GM21717 (cell line): ENCODE measurements at regions not wholly inside any gene's neighbourhood (a gene's known extent, or its start where the extent isn't known, plus 50 kb on each side); places are given as distances from the start of the nearest gene placed in this dataset.

ENCODE experiments used
- ATAC-seq: cut with Tn5 transposase; IDR thresholded peaks from one replicate; pipeline ENCODE4 v1.9.1; 2021; ENCODE audit warnings: mild to moderate bottlenecking, moderate library complexity; ENCODE audit not compliant: unreplicated experiment

- no peak for ATAC-seq
Observed at GRCh38 chr20:52518735-52519134, 327.2 kb upstream of the ZFP64 start.

- no peak for ATAC-seq
Observed at GRCh38 chr20:52515877-52516276, 324.3 kb upstream of the ZFP64 start.

GRCh38 chr20:52500157-52500556 is 308.6 kb upstream of the ZFP64 start:
- no peak for ATAC-seq

DNA sequence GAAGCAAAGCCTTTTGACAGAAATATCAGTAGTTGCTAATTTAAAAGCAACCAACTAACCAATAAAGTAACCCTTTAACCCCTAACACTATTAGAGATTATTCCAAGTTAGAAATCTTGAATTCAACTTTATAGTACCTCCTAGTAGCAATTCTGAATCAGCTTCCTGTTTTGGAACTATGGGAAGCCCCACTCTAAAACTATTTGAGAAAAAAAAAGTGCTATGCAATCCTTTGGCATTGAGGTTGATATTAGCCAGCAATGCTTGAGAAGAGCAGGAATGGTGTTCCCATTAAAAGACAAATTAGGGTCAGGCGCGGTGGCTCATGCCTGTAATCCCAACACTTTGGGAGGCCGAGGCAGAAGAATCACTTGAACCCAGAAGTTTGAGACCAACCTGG is 306.2 kb upstream of the ZFP64 start:
- no peak for ATAC-seq

DNA sequence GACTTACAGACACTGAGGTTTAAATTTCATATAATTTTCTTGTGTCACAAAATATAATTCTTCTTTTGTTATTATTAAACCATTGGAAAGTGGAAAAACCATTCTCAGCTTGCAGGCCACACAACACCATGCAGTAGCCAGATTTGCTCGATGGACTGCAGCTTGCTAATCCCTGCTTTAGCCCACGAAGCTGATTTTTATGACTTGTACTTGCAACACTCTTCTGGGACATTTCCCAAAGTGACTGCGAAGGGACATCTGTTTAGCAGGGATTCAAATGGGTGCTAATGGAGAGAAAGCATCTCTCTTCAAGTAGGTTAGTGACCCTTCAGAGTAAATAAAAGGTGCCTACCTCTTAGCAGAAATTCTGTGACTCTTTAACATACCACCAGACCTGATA is 304.6 kb upstream of the ZFP64 start:
- ATAC-seq, result no peak

DNA sequence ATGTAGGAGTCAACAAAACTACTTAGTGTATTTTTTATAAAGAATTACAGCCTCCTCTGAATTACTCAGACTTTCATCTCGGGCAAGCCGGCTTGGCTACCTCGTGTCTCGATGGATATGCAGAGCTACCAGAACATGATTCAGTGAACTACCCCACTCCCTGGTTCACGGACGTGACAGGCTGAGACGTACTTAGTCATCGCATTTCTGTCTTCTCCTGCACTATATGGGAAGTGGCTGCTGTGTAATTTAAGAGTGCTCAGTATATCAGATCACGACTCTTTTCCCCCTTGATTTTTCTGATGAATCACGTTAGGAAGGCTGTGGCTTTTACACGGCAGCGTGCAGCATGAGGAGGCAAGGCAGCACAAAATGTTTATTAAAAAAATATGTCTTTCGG is 302.7 kb upstream of the ZFP64 start:
- no peak for ATAC-seq

- ATAC-seq, result no peak
Observed at GRCh38 chr20:52493171-52493721, 301.7 kb upstream of the ZFP64 start.

DNA sequence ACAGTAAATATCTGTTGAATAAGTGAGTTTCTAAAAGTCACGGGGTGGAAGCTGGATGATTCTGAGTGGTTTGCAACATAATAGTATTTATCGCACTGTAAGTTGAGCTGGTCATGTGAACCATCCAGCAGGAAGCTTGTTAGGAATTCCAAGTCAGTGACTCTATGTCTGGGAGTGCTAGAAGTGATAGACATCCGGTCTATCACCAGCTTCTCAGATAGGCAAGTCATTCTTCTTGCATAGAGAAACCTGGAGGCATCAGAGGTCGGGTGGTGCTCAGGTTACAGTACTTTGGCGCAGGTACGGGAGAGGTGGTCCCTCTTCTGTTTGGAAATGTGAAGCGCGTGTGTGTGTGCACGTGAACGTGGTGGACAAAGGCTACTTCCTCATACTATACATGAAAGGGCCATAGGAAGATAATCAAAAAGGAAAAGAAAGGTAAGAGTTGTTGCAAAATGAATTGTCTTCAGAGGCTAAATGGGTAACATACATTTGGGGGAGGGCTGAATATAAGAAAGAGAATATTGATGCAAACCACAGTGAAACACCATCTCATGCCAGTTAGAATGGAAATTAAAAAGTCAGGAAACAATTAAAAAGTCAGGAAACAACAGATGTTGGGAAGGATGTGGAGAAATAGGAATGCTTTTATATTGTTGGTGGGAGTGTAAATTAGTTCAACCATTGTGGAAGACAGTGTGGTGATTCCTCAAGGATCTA is 299.3 kb upstream of the ZFP64 start:
- no peak for ATAC-seq

- no peak for ATAC-seq
Observed at GRCh38 chr20:52484438-52484837, 292.9 kb upstream of the ZFP64 start.

GRCh38 chr20:52483382-52483781 is 291.8 kb upstream of the ZFP64 start:
- ATAC-seq, result no peak

GRCh38 chr20:52482044-52482443 is 290.5 kb upstream of the ZFP64 start:
- ATAC-seq, result no peak

- no peak for ATAC-seq
Observed at GRCh38 chr20:52481443-52481842, 289.9 kb upstream of the ZFP64 start.

- no peak for ATAC-seq
Observed at GRCh38 chr20:52476074-52476750, 284.6 kb upstream of the ZFP64 start.

DNA sequence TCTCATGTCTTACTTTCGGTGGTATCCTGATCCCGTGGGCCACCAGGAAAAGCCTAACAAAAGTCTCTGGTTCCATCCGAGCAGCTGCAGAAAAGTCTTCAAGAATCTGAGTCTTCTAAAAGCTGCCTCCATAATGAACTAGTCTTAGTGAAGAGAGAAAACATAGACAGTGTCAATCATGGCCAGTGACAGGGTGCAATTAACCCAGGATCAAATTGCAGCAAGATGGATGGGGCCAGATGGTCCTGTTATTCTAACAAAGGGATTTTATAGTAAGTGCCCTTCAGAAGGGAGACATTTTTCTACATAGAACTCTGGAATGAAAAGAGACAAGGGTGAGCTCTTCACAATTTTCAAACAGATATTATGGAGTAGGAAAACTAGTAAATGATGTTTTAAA is 281.6 kb upstream of the ZFP64 start:
- ATAC-seq, result no peak

GRCh38 chr20:52470561-52470960 is 279.0 kb upstream of the ZFP64 start:
- no peak for ATAC-seq

DNA sequence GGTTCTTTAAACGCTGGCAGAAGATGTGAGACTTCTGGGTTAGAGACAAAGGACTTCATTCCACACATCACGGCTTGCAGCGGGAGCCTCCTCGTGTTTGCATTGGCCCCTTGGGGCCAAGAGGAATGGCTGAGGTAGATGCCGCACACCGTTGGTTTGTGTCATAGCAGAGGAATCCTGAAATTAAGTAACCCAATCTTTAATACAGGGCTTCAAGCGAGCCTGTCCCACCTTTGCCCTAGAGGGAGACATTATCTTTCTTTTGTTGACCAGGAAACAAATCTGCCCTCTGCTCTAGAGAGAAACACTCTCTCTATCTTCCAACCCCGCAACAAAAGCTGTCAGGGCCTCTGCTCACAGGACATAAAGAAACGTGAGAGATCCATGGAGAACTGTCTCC is 277.5 kb upstream of the ZFP64 start:
- no peak for ATAC-seq

GRCh38 chr20:52465991-52466390 is 274.4 kb upstream of the ZFP64 start:
- ATAC-seq, result no peak

GRCh38 chr20:52461582-52461981 is 270.0 kb upstream of the ZFP64 start:
- ATAC-seq, result no peak

- ATAC-seq, result no peak
Observed at GRCh38 chr20:52459150-52459549, 267.6 kb upstream of the ZFP64 start.

DNA sequence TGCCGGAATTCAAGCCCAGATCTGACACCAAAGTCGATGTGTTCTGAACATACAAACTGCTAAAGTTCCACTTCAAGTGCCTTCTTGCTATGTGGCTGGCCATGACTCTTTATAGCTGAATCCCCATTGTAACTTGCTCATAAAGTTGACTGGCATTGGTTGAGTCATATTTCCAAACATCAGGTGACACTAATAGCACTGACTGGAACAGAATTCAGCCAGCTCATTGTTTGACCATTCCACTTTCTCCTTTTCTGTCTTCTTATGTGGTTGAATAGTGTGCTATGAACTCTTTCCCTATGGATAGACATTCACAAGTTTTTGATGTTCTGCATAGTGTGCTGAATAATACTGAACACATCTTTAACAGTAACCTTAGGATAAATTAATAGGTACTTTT is 266.2 kb upstream of the ZFP64 start:
- ATAC-seq, result no peak

- ATAC-seq, result no peak
Observed at GRCh38 chr20:52454660-52455059, 263.1 kb upstream of the ZFP64 start.

GRCh38 chr20:52448513-52449232 is 257.1 kb upstream of the ZFP64 start:
- ATAC-seq, result no peak
